ENCODE measurements at regions not wholly inside any gene's neighbourhood (a gene's known extent, or its start where the extent isn't known, plus 50 kb on each side); places are given as distances from the start of the nearest gene placed in this dataset.
"Not testable (repeated sequence)": the region's sequence is repeated elsewhere in the genome, so short reads cannot be mapped to it uniquely, and the experiment has no call there.

DNA sequence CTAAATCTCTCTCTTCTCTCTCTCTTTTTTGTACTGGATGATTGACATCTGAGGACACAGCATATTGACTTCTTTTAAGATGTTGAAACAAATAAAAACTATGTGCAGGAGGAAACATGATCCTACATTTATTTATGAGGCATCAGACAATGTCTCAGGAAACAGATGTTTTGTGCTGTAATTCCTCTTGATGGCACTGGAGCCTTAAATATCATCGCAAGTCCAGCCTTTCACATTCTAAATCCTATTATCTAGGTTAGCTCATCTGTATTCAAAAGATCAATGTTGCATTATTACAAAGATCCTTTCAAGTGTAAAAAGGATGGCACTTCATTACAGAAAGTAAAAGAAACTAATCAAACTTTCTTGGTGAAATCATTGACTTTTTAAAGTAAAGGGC is 63.9 kb downstream of the MAT2B start:
- no peak for DNase-seq

DNA sequence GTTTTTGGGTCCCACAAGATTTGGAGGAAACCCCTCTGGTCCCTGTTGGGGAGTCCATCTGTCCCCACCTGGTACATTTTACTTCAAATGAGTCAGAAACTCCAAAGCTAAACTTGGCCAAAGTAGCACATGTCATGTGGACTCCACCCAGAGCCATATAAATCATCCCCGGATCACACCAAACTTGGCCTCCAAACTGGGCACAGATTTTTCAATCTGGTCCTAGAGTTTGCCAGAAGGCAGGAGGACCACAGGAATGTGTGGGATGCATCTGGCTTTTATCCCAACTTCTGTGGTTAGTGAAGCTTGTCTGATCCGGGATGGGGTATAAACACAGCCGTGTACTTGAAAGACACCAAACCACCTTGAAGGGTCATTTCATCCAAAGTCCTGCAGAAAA is 66.3 kb downstream of the MAT2B start:
- DNase-seq = no peak

DNA sequence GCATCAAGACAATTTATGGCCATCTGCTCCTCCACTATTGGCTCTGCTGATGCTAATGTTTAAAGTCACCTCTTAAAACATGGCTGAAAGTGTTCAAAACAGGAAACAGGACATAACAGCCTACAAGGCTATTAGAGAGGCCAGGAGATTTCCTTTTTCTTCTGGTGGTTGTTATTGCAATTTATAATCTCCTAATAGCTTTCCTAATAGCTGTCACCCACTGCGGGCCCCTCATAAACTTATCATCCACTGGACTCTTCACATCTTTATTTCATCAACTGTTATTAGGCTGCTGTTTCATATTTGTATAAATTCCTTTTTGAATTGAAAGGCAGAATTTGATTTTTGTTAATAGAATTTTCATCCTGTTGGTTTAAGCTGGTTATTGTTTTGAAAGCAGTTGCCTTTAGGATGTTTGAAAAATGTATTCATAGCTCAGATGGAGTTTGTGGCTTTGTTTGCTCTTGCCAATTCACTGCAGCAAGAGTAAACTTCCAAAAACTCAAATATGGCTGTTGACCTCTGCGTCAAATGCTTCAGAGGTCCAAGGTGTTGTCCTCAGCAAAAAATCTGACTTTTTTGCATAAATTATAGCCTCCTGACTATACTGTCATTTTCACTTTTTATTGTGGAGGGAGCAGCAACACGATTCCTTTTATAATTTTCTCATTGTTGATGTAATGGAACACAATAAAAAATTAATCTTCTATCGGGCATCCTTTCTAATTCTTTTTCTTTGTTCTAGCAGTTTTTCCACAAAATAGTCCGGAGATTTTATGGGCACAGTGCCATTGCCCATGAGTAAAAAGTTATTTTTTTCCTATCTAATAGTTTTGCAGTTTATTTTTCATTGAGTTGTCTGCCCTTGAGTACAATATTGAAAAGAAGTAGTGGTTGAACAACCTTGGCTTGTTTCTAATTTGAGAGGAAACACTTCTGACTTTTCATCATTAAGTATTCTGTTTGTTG is 69.3 kb downstream of the MAT2B start:
- no peak for DNase-seq

DNA sequence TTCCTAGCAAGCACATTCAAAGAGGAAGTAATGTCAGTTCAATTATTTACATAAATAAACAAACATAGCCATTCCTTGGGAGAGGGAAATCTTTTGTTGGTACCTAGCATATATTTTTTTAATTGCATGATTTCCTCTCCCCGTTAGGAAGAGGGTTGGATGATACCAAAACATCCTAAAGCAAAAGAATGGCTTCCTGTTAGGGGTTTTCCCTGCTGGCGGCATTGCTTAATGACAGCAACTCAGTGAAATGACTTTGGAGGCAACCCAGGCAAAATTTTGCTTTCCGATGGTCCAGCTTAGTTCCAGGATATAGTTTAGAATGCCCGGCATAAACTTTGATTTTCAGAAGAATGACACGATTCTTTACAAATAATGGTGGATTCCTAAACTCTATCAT is 73.2 kb downstream of the MAT2B start:
- no peak for DNase-seq

DNA sequence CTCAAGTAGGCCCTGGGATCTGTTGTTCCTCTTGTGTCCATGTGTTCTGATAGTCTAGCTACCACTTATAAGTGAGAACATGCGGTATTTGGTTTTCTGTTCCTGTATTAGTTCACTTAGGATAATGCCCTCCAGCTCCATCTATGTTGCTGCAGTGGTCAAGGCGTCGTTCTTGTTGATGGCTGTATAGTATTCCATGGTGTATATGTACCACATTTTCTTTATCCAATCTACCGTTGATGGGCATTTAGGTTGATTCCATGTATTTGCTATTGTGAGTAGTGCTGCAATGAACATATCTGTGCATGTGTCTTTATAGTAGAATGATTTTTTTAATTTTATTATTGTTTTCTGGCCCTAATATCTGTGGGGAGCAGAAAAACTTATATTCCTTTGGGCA is 74.3 kb downstream of the MAT2B start:
- no peak for DNase-seq

DNA sequence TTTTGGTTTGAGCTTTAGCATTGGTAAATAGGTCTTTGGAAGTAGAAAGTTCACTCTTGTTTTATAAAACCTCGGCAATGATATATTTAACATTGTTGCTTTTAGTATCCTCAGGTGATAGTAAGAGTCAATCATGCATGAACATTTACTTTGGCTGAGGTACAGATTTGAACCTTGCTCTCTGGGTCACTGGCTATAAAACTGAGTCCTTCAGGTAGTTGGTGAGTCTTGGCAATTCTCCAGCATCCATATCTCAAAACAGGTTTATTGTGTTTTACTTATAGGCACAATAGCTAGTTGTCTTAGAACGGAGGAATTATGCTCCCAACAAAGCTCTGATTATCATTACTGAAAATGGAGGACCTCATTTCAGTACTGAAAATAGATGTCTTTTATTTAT is 75.1 kb downstream of the MAT2B start:
- DNase-seq = no peak

DNA sequence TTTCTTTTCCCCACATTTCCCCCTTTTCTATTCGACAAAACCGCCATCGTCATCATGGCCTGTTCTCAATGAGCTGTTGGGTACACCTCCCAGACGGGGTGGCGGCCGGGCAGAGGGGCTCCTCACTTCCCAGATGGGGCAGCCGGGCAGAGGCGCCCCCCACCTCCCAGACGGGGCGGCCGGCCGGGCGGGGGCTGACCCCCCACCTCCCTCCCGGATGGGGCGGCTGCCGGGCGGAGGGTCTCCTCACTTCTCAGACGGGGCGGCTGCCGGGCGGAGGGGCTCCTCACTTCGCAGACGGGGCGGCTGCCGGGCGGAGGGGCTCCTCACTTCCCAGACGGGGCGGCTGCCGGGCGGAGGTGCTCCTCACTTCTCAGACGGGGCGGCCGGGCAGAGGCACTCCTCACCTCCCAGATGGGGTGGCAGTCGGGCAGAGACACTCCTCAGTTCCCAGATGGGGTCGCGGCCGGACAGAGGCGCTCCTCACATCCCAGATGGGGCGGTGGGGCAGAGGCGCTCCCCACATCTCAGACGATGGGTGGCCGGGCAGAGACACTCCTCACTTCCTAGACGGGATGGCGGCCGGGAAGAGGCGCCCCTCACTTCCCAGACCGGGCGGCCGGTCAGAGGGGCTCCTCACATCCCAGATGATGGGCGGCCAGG is 78.2 kb downstream of the MAT2B start:
- not testable (repeated sequence) for DNase-seq

DNA sequence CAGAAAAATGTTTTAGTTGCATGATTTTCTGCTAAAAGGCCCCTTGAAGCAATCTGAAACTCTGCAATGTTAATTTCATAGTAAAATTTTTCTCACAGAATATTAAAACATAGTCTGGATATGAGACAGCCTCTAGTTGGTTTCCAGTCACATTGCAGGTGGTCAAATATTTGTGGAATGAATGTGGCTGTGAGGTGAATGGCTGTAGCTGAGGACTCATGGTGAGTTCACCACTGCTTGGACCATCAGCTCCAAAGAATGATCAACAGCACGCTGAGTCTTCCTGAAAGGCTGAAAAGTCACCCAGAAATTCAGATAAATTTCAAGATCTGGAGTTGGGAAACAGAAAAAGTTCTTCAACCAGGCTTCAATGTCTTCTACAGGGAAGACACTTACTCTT is 79.8 kb downstream of the MAT2B start:
- no peak for DNase-seq

DNA sequence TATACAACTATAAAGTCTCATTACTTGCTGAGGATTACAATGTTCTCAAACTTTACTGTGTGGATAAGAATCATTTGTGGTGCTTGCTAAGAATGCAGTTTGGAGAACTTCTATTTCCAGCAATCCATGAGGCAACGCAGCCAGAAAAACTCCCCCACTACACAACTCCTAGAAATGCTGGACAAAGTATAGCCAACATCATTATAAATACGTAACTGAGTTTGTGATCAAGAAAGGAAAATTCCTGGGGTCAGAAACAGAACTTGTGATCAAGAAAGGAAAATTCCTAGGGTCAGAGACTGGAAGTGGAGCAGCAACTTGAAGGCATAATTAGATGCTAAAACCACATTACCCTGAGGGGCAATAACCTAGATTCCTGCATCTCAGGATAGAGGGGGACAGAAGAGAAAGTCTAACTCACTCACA is 81.1 kb downstream of the MAT2B start:
- no peak for DNase-seq

DNA sequence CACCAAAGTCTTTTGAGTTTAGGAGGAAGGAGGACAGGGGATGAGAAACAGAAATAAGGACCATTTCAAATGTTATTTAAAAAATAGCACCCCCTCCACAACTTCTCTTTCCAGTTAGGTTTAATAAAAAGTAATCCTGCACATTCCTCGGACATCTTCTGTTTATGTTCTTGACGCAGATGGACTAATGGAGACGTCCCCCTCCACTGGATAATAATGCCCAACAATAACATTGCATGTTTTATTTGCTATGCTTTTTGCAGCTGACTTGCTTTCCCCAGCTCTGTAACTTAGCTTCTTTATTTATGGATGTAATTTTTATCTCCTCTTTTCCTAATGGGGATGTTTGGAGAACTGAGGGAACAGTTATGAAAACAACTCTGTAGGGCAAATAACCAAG is 89.5 kb downstream of the MAT2B start:
- DNase-seq = no peak

DNA sequence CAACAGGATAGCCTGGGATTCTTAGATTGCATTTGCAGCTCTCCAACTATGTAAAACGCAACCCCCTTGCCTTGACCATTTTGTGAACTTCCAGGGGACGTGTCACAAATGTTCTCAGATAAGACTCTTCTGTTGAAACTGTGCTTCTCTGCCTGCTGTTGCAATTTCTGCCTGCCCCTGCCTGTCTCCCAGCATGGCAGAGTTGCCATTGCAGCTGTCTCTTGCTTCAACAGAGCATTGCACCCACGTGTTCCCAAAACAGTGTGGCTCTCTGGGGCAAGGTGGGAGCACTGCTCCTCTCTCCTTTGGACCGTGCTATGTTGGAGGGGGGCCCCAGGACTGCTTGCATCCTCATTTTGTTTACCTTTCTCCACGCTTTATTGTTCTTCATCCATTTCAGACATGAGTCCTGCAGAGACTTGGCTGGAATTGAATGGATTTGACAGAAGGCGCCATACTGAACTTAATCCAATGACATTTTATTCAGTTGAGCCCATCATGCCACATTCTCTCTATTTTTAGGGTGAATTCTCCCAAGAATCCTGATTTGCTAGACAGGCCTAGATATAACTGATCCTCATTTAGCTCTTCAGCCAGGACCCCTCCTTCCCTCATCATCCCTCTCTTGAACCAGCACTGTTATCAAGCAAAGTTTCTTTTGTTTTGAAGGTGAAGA is 90.7 kb downstream of the MAT2B start:
- DNase-seq = no peak

DNA sequence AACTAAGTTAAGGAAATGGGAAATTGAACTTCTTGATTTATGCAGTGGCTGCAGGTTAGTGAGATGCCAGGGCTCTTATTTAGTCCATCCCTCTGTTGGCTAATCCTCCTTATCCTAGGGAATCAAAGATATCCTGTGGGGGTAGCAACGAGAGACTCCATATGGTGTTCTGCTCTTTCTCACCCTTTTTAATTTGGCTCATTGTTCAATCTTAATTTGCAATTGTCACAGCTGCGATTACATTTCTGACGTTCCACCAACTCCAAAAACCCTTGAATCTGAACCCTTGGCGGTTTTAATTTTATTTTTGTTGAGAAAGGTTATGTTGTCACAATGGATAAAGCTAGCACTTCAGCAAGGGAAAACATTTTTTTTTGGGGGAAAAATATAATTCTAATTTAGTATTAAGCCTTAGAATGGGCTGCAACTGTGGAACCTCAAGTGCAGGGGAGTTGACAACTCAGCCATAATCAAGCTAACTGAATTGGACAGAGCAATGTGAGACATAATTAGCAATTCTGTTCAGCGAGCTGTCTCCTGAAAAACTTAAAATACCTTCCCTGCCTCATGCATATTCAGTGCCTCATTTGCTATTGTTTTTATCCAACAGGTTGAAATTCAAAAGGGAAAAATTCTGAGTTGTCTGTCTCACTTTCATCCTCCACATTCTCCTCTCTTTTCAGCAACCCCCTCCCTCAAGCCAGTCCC is 91.3 kb downstream of the MAT2B start:
- no peak for DNase-seq

DNA sequence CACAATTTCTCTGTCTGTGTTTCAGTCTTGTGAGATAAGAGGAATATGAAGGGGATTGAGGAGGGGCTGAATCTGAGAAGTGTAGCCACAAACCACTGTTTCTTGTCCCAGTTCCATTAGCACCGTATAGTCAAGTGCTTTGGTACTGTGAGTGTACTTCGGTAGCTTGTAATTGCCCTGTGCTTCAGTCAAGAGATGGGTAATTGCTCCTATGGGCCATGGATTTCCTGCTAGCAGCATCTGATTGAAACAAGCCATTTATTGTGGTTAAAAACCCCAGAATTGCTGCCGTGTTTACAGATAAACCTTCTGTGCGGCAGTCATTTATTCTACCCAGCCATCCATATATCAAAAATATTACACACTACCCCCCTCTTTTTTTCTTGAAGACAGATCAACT is 98.6 kb downstream of the MAT2B start:
- no peak for DNase-seq

DNA sequence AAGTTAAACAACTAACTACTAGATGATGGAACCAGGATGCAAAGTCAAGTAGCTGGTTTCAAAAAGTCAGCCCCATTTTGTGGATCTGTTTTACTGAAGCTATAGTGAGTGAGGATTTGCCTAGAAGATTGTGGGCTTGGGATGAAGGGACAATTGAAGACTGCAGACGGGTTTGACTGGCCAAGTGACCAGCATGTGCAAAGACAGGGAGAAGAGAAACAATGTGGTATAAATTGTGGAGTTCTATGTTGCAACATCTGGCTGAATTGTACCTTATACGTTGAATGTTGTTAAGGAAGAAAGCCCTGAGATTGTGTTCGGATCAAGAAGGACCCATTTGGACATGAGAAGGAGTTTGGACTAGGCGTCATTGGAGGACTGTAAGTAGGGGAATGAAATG is 101.8 kb downstream of the MAT2B start:
- DNase-seq = no peak

DNA sequence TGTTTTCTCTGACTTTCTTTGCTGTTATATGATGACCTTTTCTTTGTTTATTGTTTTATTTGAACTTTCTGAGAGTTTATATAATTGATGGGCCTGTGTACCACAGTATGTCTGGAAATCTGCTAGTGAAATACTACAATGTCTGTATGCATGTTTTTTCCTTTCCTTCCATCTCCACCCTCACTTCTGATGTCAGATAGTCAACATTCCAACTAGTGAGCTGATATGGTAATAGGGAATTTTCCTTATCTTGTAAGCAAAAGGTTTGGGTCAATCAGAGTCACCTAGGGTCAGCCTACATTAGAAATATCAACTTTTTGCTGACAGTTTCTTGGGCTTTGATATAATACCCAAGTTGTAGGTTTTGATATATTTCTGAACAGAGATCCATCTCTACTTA is 103.2 kb downstream of the MAT2B start:
- DNase-seq = no peak

DNA sequence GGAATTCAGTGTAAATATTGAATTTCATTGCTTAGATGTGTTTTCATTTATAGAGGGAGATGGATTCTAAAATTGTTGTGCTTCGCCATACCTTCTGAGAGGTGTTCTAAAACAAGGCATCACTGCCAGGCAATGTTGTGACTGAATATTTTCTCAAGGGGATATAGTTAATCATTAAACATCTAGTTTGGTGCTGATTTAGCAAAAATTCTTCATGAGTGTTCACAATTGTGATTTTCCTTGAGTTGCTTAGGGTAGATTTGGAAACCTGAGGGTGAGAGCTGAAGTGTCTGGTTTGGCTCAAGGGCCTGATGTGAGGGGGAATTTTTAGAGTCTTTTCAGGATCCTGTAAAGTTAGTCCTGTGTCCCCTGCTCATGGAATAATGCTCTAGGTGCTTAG is 104.5 kb downstream of the MAT2B start:
- DNase-seq = no peak

DNA sequence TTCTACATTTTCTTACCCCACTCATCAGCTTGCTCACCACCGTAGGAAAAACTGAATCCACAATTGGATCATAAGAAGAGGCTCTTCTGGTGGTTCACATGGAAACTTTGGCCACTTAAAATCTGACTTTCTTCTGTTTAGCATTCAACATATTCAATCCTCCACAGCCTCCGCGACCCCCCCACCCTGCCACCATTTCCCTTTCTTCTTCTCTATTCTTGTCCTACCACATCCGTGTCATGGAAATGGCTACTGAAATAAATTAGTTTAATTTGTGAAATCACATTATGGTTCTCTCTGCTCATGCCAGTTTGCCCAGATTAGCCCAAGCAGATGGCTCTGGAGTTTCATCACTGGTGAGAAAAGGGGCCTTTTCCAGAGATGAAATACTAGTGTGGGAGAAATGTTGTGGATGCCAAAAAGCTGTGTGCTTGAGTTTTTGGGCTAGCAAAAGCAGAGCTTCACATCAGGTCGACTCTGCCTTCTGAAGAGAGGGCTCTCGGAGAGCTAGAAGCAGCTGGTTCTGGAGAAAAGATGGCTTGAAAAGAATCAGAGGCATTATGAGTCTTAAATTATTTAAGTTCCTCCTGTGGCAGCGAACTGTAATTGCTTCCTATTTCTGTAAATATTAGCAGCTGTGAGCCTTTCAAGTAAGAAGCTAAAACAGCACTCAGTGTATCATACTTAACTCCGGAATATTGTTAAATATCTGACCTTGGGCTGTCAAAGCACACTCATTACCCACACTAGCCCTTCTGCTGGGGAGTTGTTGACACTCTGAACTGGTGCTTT is 107.1 kb downstream of the MAT2B start:
- DNase-seq = no peak

DNA sequence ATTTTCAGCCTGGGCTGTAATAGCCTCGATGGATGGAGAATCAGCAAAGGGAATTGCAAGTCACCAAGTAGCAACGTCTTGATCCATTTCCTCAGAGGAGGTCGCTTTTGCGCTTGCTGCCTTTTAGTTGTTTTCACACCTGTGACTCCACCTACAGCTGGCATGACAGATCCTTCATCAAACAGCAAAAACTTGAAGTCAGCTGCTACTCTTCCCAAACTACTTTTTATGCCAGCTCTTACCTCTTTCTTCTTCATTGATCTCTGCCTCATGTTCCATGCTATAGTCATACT is 107.7 kb downstream of the MAT2B start:
- DNase-seq = no peak

DNA sequence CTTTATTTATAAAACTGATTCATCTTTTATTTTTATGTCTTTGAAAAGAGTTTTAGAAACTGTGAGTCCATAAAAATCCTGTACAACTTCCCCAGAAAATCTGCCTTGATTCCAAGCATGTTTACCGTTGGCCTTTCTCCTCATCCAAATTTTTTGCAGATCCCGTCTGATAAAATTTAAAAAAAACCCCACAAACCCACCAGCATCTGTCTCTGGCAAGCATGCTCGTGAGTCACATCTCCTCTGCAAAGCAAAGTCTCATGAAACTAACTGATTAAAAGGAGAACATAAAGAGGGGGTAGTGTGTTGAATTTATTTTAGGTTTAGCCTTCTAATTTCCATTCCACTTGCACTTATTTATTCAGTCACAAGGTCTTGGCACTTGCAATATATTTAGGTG is 109.4 kb downstream of the MAT2B start:
- no peak for DNase-seq

DNA sequence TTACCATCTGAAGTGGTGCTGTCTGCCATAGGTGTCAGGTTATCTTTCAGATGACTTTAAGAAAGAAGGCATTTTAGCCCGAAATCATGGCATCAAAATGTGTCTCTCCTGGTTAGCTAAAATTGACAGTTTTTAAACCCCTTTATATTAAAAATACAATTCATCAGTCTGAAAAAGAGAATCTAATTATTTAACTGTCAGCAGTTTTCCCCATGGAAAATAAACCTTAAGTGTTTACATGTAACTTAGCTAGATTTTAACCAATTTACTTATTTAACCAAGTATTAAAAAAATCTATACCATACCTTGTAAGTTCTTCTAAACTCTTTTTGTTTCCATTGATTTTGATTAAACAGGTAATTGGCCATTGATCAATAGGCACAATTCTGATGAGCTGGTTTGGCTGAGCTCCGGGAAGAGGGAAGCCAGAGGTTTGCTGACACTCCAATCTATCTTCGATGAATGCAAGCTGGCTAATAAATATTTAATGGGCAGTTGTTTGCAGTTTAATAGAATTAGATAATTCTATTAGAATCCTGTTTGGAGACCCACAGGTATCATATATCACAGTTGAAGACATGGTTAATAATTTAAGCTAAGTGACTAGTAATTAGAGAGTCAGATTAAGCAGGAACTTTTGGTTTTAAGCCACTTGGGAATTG is 114.0 kb downstream of the MAT2B start:
- DNase-seq = no peak

DNA sequence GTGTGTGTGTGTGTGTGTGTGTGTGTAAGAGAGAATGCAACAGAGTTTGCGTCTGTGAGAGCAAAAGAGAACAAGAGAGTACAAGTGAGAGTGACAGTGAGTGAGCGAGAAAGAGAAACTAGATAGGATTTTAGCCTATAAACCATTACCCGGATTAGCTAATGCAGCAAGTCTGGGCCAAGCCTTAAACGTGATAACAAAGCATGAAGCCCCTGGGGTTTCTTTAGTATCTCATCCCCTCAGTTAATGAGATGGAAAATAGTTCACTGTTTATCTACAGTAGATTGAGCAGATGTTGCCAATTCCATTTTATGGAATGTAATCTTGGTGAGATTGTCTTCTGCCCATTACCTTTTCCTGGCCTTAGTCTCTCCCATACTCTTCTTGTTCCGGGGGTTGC is 114.5 kb downstream of the MAT2B start:
- DNase-seq = no peak

DNA sequence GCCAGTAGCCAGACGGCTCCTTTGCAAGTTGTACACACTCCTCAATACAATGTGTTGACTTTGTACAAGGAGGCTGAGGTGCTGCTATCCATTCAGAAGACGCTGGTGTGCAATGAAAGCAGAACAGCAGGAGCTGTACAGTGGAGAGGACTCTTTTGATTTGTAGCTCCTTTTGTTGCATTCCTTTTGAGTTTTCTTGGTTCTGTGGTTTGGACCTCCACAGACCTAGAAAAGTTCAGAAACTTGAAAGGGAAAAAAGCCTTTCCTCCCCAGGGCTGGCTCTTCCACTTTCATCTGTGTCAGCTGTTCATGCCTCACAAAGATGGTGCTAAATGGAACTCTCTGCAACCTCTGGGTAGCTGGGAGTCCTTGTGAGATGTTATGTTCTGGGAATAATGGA is 117.4 kb downstream of the MAT2B start:
- no peak for DNase-seq

All from CD4-positive, alpha-beta T cell treated with Interleukin-6 for 4 hours (primary cell).